SK-N-MC (cell line): ENCODE measurements at regions not wholly inside any gene's neighbourhood (a gene's known extent, or its start where the extent isn't known, plus 50 kb on each side); places are given as distances from the start of the nearest gene placed in this dataset.
A peak's percentile ranks its signal among the peaks of the same experiment; 100 is the strongest.

Experiments used
- DNase-seq: peaks from one replicate; pipeline ENCODE4 v3.0.0-alpha.2; 2011; ENCODE audit warnings: low read depth, low spot score
- H3K27ac ChIP-seq: fragments of 200-600 bp; sonication (generic); 2 replicates; pipeline ENCODE4 v1.5.1; 2016; ENCODE audit warnings: mixed run types
- H3K36me3 ChIP-seq: fragments of 200-600 bp; sonication (generic); 2 replicates; pipeline ENCODE4 v1.6.1; 2017; ENCODE audit warnings: antibody characterized with exemption, low read length, mixed read lengths; ENCODE audit not compliant: insufficient read depth
- H3K4me3 ChIP-seq: fragments of 200-600 bp; sonication (generic); 2 replicates; pipeline ENCODE4 v1.5.1; 2016
- H3K9ac ChIP-seq: fragments of 200-600 bp; sonication (generic); 2 replicates; pipeline ENCODE4 v1.8.0; 2017; ENCODE audit warnings: mixed run types, mixed read lengths; ENCODE audit not compliant: insufficient read length
- H3K9me3 ChIP-seq: fragments of 200-600 bp; sonication (generic); 2 replicates; pipeline ENCODE4 v1.6.1; 2017; ENCODE audit warnings: low read depth, mild to moderate bottlenecking, antibody characterized with exemption, low read length, moderate library complexity, mixed read lengths
- EZH2 ChIP-seq: fragments of 200-600 bp; sonication (generic); IDR thresholded peaks from one replicate; pipeline ENCODE4 v1.6.1; 2017; ENCODE audit warnings: antibody characterized with exemption
- FOXP2 ChIP-seq: optimal IDR thresholded peaks from 2 replicates; pipeline ENCODE3; 2011; ENCODE audit warnings: mild to moderate bottlenecking, moderate library complexity; ENCODE audit not compliant: insufficient read depth; ENCODE audit errors: extremely low read length, control extremely low read depth
- POLR2AphosphoS5 ChIP-seq: IDR thresholded peaks from 2 replicates; pipeline ENCODE4 v1.6.1; 2012; ENCODE audit warnings: mild to moderate bottlenecking, low read depth, low read length, borderline replicate concordance

GRCh38 chr9:556675-557074 lies 284.8 kb upstream of the DMRT1 start:
- Histone ChIP-seq H3K9me3 (no peaks in the 10 kb centered on the region), H3K4me3 (no peak overlapping the region), H3K27ac (peak overlapping the region; percentile 47; the same call in 1 of the 2 replicates), H3K36me3 (no peaks in the 10 kb centered on the region), H3K9ac (no peak overlapping the region)
- no peak for TF ChIP-seq POLR2AphosphoS5
- TF ChIP-seq EZH2, result no peak
- TF ChIP-seq FOXP2, result no peak
- DNase-seq, result no peak

- H3K36me3 ChIP-seq, result no peaks in the 10 kb centered on the region
- no peaks in the 10 kb centered on the region for H3K9me3 ChIP-seq
- no peak overlapping the region for H3K9ac ChIP-seq
- no peak for DNase-seq
- H3K27ac ChIP-seq, result no peak overlapping the region
- TF ChIP-seq EZH2 (no peak), FOXP2 (no peak), POLR2AphosphoS5 (no peak)
- H3K4me3 ChIP-seq, result no peak overlapping the region
Measured at GRCh38 chr9:557601-558201, 283.8 kb upstream of the DMRT1 start.

GRCh38 chr9:561427-561826 lies 280.1 kb upstream of the DMRT1 start:
- H3K27ac ChIP-seq, result peak overlapping the region; percentile 86
- DNase-seq, result peak; percentile 77
- peak overlapping the region; percentile 15 for H3K4me3 ChIP-seq
- no peak overlapping the region for H3K9ac ChIP-seq
- TF ChIP-seq EZH2 (no peak), POLR2AphosphoS5 (peak; percentile 53; the same call in 1 of the 2 replicates), FOXP2 (no peak)
- no peaks in the 10 kb centered on the region for H3K36me3 ChIP-seq
- H3K9me3 ChIP-seq, result no peaks in the 10 kb centered on the region

GRCh38 chr9:563200-563599 lies 278.3 kb upstream of the DMRT1 start:
- H3K27ac ChIP-seq, result peak overlapping the region; percentile 34; the same call in 1 of the 2 replicates
- no peak for DNase-seq
- H3K9me3 ChIP-seq, result no peaks in the 10 kb centered on the region
- no peak overlapping the region for H3K9ac ChIP-seq
- no peaks in the 10 kb centered on the region for H3K36me3 ChIP-seq
- H3K4me3 ChIP-seq, result no peak overlapping the region
- no peak for TF ChIP-seq FOXP2
- TF ChIP-seq POLR2AphosphoS5, result no peak
- TF ChIP-seq EZH2, result no peak

- TF ChIP-seq FOXP2 (no peak), POLR2AphosphoS5 (no peak), EZH2 (no peak)
- Histone ChIP-seq H3K27ac (no peak overlapping the region), H3K9ac (no peak overlapping the region), H3K4me3 (no peak overlapping the region), H3K9me3 (no peaks in the 10 kb centered on the region), H3K36me3 (no peaks in the 10 kb centered on the region)
- no peak for DNase-seq
Measured at GRCh38 chr9:565528-565927, 276.0 kb upstream of the DMRT1 start.

- H3K9ac ChIP-seq, result no peak overlapping the region
- TF ChIP-seq FOXP2, result no peak
- TF ChIP-seq POLR2AphosphoS5, result no peak
- no peak for TF ChIP-seq EZH2
- no peak overlapping the region for H3K27ac ChIP-seq
- no peaks in the 10 kb centered on the region for H3K9me3 ChIP-seq
- H3K36me3 ChIP-seq, result no peaks in the 10 kb centered on the region
- DNase-seq, result no peak
- H3K4me3 ChIP-seq, result no peak overlapping the region
Measured at GRCh38 chr9:567128-567746, 274.3 kb upstream of the DMRT1 start.

GRCh38 chr9:567747-568305 lies 273.7 kb upstream of the DMRT1 start:
- no peak overlapping the region for H3K9ac ChIP-seq
- H3K4me3 ChIP-seq, result no peak overlapping the region
- H3K27ac ChIP-seq, result no peak overlapping the region
- no peak for DNase-seq
- TF ChIP-seq POLR2AphosphoS5 (no peak), EZH2 (no peak), FOXP2 (no peak)
- no peaks in the 10 kb centered on the region for H3K9me3 ChIP-seq
- no peaks in the 10 kb centered on the region for H3K36me3 ChIP-seq

- Histone ChIP-seq H3K36me3 (no peaks in the 10 kb centered on the region), H3K27ac (no peak overlapping the region), H3K9ac (no peak overlapping the region), H3K9me3 (no peaks in the 10 kb centered on the region), H3K4me3 (no peak overlapping the region)
- DNase-seq, result no peak
- TF ChIP-seq POLR2AphosphoS5 (no peak), EZH2 (no peak), FOXP2 (no peak)
Measured at GRCh38 chr9:569296-569695, 272.2 kb upstream of the DMRT1 start.
